Motor neuron (in vitro differentiated cells): ENCODE measurements at regions not wholly inside any gene's neighbourhood (a gene's known extent, or its start where the extent isn't known, plus 50 kb on each side); places are given as distances from the start of the nearest gene placed in this dataset.

Experiments used
- ATAC-seq, 8 experiments: fragments of 200-7000 bp; cut with Tn5 transposase; replicated peaks in 6 of 8; 2 replicates each; pipeline ENCODE4 v1.8.0; 2021; ENCODE audit warnings: mild to moderate bottlenecking in 8 of 8, moderate library complexity in 8 of 8
- H3K27ac ChIP-seq, 2 donors: fragments of 250-450 bp; sonication (Bioruptor Pico); 2 replicates each; pipeline ENCODE4 v1.9.0; 2021; ENCODE audit warnings: antibody characterized with exemption in 2 of 2, mild to moderate bottlenecking in 2 of 2, moderate library complexity in 1 of 2
- H3K4me1 ChIP-seq, 2 donors: fragments of 250-450 bp; sonication (Bioruptor Pico); replicated peaks in 1 of 2; 2 replicates each; pipeline ENCODE4 v1.6.1; 2021; ENCODE audit warnings: antibody characterized with exemption in 2 of 2, mild to moderate bottlenecking in 2 of 2, moderate library complexity in 1 of 2
- H3K4me3 ChIP-seq, 5 donors: fragments of 250-450 bp; sonication (Bioruptor Pico); 2 replicates each; pipeline ENCODE4 v1.9.0; 2021; ENCODE audit warnings: antibody characterized with exemption in 5 of 5, mild to moderate bottlenecking in 5 of 5, moderate library complexity in 4 of 5
- WGBS, 10 experiments: fragments of 450-650 bp; shearing (Covaris generic); methylation state at CpG; one replicate each; pipeline ENCODE4 v1.0.0; 2022; 5-methylcytosine and 5-hydroxymethylcytosine counted together
- in situ Hi-C, 9 experiments: fragments of 400-800 bp; cut with MboI; loops; one replicate each; pipeline ENCODE4 v1.15.0; 2021; ENCODE audit warnings: low sequenced_read_pairs in 9 of 9, low pct_unique_long_range_greater_than_20kb in 2 of 9; ENCODE audit not compliant: unreplicated experiment in 9 of 9

DNA sequence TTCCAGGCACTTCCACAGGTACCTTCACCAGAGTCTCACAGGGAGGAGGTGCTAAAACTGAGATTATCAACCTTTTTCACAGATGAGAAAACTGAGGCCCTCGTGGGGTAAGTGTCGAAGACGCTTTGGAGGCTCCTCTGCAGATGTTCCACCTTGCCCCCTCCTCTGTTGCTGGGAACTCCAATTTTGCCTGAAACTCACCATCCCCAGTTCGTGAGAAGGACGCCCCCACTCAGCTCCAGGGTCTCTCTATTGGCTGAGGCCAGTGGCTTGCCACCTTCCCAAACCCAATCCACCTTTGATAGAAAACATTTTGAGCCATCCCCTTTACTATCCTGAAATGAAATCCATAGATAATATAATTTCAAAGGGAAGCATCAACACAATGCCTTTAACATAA lies 109.1 kb downstream of the CYP26B1 start:
- ATAC-seq: no peak
- in situ Hi-C loops: no loop called here
- WGBS, 10 experiments: 34 to 91% (median 87%) methylated on average over 2 to 5 of the region's 5 CpGs; no CpG with 5 or more reads in 3 of the 10 experiments
- H3K27ac ChIP-seq: no peak overlapping the region
- peaks cover 0 to 6% of the 10 kb centered on the region in 2 donors for H3K4me1 ChIP-seq
- no peak overlapping the region for H3K4me3 ChIP-seq

- Histone ChIP-seq H3K27ac (no peak overlapping the region), H3K4me1 (peaks cover 0 to 6% of the 10 kb centered on the region in 2 donors), H3K4me3 (no peak overlapping the region)
- in situ Hi-C loops: no loop called here
- no peak for ATAC-seq
- 100% methylated on average over 1 to 3 of the region's 5 CpGs; no CpG with 5 or more reads in 8 of the 10 experiments for WGBS, 10 experiments
Observed at GRCh38 chr2:72037261-72037666, 110.4 kb downstream of the CYP26B1 start.

DNA sequence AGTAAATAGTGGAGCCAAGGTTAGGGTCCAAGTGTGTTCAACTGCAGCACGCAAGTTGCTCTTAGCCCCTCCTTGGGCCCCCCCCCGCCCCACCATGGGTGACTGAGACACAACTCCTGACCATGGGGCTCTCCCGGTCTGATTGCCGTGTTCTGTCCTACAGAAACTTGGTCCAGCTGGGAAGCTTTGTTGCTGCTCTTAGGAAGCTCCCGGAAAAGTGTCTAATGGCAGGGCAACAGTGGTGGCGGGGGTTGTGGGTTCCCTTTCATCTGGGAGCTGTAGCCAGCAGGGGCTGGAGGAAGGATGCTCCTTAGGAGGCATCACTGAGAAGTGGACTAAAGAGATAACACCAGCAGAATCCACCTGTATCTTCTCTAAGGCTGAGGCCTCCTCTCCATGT lies 111.1 kb downstream of the CYP26B1 start:
- H3K4me1 ChIP-seq: peaks cover 0 to 6% of the 10 kb centered on the region in 2 donors
- ATAC-seq: no peak
- 60 to 100% (median 90%) methylated on average over 1 to 2 of the region's 6 CpGs; no CpG with 5 or more reads in 6 of the 10 experiments for WGBS, 10 experiments
- H3K27ac ChIP-seq: no peak overlapping the region
- in situ Hi-C loops: no loop called here
- no peak overlapping the region for H3K4me3 ChIP-seq

GRCh38 chr2:72036173-72036545 lies 111.5 kb downstream of the CYP26B1 start:
- 80 to 100% (median 100%) methylated on average over 1 to 2 of the region's 3 CpGs; no CpG with 5 or more reads in 4 of the 10 experiments for WGBS, 10 experiments
- ATAC-seq: no peak
- Histone ChIP-seq H3K4me3 (no peak overlapping the region), H3K27ac (no peak overlapping the region), H3K4me1 (peaks cover 0 to 6% of the 10 kb centered on the region in 2 donors)
- in situ Hi-C loops: no loop called here

GRCh38 chr2:72035518-72036172 lies 112.0 kb downstream of the CYP26B1 start:
- no peak overlapping the region for H3K27ac ChIP-seq

GRCh38 chr2:72034353-72035095 lies 113.1 kb downstream of the CYP26B1 start:
- no peak overlapping the region for H3K4me3 ChIP-seq
- 60 to 100% (median 90%) methylated on average over 1 to 7 of the region's 14 CpGs for WGBS, 10 experiments
- ATAC-seq: no peak
- H3K4me1 ChIP-seq: peaks cover 0 to 2% of the 10 kb centered on the region in 2 donors
- in situ Hi-C loops: no loop called here
- no peak overlapping the region for H3K27ac ChIP-seq

More at GRCh38 chr2:72035518-72036172, 112.0 kb downstream of the CYP26B1 start:
- in situ Hi-C loops: no loop called here
- ATAC-seq: no peak
- Histone ChIP-seq H3K4me1 (peaks cover 0 to 6% of the 10 kb centered on the region in 2 donors), H3K4me3 (no peak overlapping the region)
- 17 to 90% (median 76%) methylated on average over 1 to 6 of the region's 12 CpGs; no CpG with 5 or more reads in 2 of the 10 experiments for WGBS, 10 experiments

GRCh38 chr2:72033636-72034035 lies 114.0 kb downstream of the CYP26B1 start:
- in situ Hi-C loops: no loop called here
- H3K4me3 ChIP-seq: no peak overlapping the region
- no peaks in the 10 kb centered on the region for H3K4me1 ChIP-seq
- no peak overlapping the region for H3K27ac ChIP-seq
- WGBS, 10 experiments: 68 to 100% (median 82%) methylated on average over 1 to 7 of the region's 8 CpGs; no CpG with 5 or more reads in 2 of the 10 experiments
- no peak for ATAC-seq

GRCh38 chr2:72032481-72033041 lies 115.1 kb downstream of the CYP26B1 start:
- H3K4me1 ChIP-seq: no peaks in the 10 kb centered on the region
- in situ Hi-C loops: no loop called here
- ATAC-seq: no peak
- 86 to 100% (median 93%) methylated on average over 3 to 5 of the region's 13 CpGs; no CpG with 5 or more reads in 7 of the 10 experiments for WGBS, 10 experiments
- H3K27ac ChIP-seq: no peak overlapping the region
- H3K4me3 ChIP-seq: no peak overlapping the region

- no peaks in the 10 kb centered on the region for H3K4me1 ChIP-seq
- in situ Hi-C loops: no loop called here
- ATAC-seq: no peak
- 40 to 100% (median 83%) methylated on average over 1 to 10 of the region's 16 CpGs; no CpG with 5 or more reads in 1 of the 10 experiments for WGBS, 10 experiments
- no peak overlapping the region for H3K27ac ChIP-seq
- H3K4me3 ChIP-seq: no peak overlapping the region
Observed at GRCh38 chr2:72031346-72032110, 116.1 kb downstream of the CYP26B1 start.

DNA sequence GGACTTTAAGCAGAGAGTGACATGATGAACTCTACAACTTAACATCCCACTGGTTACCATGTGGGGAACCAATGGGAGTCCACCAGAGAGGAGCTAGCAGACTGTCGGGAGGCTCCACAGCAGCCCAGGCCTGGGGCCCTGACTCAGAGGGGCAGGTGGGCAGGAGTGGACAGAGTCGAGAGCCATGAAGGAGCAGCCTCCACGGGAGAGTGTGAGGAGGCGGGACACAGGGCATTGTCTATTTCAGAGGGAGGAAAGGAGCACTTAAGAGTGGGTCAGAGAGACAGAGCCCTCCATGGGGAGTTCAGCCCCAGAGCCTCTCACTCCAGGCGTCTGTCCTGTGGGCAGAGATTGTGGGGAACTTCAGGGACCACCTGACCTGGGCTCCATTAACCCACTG lies 118.7 kb downstream of the CYP26B1 start:
- H3K4me3 ChIP-seq: no peak overlapping the region
- WGBS, 10 experiments: 25 to 80% (median 55%) methylated on average over 1 to 2 of the region's 5 CpGs; no CpG with 5 or more reads in 6 of the 10 experiments
- H3K4me1 ChIP-seq: no peaks in the 10 kb centered on the region
- H3K27ac ChIP-seq: no peak overlapping the region
- no peak for ATAC-seq
- in situ Hi-C loops: no loop called here

GRCh38 chr2:72028351-72028995 lies 119.2 kb downstream of the CYP26B1 start:
- in situ Hi-C loops: no loop called here
- no peak overlapping the region for H3K27ac ChIP-seq
- no peak for ATAC-seq
- H3K4me3 ChIP-seq: no peak overlapping the region
- no peaks in the 10 kb centered on the region for H3K4me1 ChIP-seq
- 80 to 100% (median 92%) methylated on average over 1 to 4 of the region's 12 CpGs; no CpG with 5 or more reads in 1 of the 10 experiments for WGBS, 10 experiments

GRCh38 chr2:72027426-72028161 lies 120.1 kb downstream of the CYP26B1 start:
- no peak overlapping the region for H3K27ac ChIP-seq
- in situ Hi-C loops: no loop called here
- no peaks in the 10 kb centered on the region for H3K4me1 ChIP-seq
- 0 to 100% (median 75%) methylated on average over 1 to 8 of the region's 13 CpGs; no CpG with 5 or more reads in 3 of the 10 experiments for WGBS, 10 experiments
- no peak overlapping the region for H3K4me3 ChIP-seq
- ATAC-seq: no peak
